OCI-LY3 (cell line): ENCODE measurements at regions not wholly inside any gene's neighbourhood (a gene's known extent, or its start where the extent isn't known, plus 50 kb on each side); places are given as distances from the start of the nearest gene placed in this dataset.

Experiments
- EZH2phosphoT487 ChIP-seq: fragments of 200-600 bp; shearing (Covaris generic); IDR thresholded peaks from 2 replicates; pipeline ENCODE4 v1.6.1; 2018; ENCODE audit warnings: antibody characterized with exemption, mixed run types, low read depth
- TF ChIP-seq, protein P1 (sequence below): fragments of 200-600, 300-600 bp; sonication (generic); IDR thresholded peaks from 2 replicates; pipeline ENCODE4 v1.5.1; 2014; ENCODE audit warnings: antibody characterized with exemption, low read length, low read depth

DNA sequence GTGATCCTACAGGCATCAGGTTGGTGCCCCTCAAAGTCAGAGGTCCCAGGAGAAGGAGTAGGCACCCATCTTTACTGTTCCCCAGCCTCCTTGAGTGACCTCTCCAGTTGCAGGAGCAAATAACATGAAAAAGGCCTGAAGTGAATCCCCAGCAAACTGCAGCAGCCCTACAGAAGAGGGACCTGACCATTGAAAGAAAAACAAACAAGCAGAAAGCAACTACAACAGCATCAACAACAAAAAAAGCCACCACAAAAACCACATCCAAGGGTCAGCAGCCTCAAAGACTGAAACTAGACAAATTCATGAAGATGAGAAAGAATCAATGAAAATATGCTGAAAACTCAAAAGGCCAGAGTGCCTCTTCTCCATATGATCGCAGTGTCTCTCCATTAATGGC lies 128.7 kb downstream of the ANKRD50 start:
- TF ChIP-seq, protein P1, sequence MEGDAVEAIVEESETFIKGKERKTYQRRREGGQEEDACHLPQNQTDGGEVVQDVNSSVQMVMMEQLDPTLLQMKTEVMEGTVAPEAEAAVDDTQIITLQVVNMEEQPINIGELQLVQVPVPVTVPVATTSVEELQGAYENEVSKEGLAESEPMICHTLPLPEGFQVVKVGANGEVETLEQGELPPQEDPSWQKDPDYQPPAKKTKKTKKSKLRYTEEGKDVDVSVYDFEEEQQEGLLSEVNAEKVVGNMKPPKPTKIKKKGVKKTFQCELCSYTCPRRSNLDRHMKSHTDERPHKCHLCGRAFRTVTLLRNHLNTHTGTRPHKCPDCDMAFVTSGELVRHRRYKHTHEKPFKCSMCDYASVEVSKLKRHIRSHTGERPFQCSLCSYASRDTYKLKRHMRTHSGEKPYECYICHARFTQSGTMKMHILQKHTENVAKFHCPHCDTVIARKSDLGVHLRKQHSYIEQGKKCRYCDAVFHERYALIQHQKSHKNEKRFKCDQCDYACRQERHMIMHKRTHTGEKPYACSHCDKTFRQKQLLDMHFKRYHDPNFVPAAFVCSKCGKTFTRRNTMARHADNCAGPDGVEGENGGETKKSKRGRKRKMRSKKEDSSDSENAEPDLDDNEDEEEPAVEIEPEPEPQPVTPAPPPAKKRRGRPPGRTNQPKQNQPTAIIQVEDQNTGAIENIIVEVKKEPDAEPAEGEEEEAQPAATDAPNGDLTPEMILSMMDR, result no peak
- no peak for TF ChIP-seq EZH2phosphoT487
